ENCODE measurements at regions not wholly inside any gene's neighbourhood (a gene's known extent, or its start where the extent isn't known, plus 50 kb on each side); places are given as distances from the start of the nearest gene placed in this dataset.

DNA sequence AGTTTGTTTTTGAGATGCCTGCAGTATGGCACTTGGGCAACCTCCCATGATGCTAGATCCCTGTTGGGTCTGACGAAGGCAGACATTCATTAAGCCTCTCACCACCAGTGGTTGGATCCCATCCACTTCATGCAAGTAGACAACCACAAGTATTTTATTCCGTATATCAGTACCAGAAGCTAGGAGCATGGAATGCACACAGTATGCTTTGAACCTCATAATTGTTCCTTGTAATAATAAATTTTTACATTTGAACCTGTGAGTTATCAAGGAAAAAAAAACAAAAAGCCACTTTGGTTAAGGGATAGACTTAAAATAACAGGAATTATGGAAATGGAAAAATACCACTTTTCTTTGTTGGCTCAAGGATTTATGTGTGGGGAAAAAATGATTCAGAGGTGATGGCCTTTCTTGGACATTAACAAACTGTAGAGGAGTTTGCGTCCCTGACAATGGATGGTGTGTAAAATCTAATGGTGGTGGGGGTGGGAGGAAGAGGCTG, 107.1 kb upstream of the KCNJ16 start:
- TF ChIP-seq, protein P1, sequence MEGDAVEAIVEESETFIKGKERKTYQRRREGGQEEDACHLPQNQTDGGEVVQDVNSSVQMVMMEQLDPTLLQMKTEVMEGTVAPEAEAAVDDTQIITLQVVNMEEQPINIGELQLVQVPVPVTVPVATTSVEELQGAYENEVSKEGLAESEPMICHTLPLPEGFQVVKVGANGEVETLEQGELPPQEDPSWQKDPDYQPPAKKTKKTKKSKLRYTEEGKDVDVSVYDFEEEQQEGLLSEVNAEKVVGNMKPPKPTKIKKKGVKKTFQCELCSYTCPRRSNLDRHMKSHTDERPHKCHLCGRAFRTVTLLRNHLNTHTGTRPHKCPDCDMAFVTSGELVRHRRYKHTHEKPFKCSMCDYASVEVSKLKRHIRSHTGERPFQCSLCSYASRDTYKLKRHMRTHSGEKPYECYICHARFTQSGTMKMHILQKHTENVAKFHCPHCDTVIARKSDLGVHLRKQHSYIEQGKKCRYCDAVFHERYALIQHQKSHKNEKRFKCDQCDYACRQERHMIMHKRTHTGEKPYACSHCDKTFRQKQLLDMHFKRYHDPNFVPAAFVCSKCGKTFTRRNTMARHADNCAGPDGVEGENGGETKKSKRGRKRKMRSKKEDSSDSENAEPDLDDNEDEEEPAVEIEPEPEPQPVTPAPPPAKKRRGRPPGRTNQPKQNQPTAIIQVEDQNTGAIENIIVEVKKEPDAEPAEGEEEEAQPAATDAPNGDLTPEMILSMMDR (IDR thresholded peaks at IDR 0.05) = no peak
- TF ChIP-seq POLR2A (IDR thresholded peaks at IDR 0.05) (no peak), POLR2AphosphoS5 (IDR thresholded peaks at IDR 0.05) (no peak)

Data from suprapubic skin (tissue), 4 donors.